GM03348 (cell line): ENCODE measurements at regions not wholly inside any gene's neighbourhood (a gene's known extent, or its start where the extent isn't known, plus 50 kb on each side); places are given as distances from the start of the nearest gene placed in this dataset.

Experiments
- DNase-seq: peaks from one replicate; pipeline ENCODE4 v3.0.0; 2012; ENCODE audit warnings: low spot score

- no peak for DNase-seq
Measured at GRCh38 chr20:24181151-24181550, 192.6 kb upstream of the GGTLC1 start.

- DNase-seq, result no peak
Measured at GRCh38 chr20:24169256-24169655, 180.7 kb upstream of the GGTLC1 start.

- no peak for DNase-seq
Measured at GRCh38 chr20:24166412-24166811, 177.8 kb upstream of the GGTLC1 start.

DNA sequence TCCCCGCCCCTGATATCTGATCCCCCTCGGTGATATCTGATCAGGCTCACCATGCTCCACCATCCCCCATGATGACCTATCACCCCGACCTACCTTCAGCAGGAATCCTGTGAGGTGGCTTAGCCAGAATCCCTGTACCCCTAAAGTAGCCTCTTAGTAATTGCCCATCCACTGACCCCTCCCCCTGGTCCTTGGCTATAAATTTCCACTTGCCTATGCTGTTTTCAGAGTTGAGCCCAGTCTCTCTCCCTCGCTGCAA is 177.5 kb upstream of the GGTLC1 start:
- no peak for DNase-seq

DNA sequence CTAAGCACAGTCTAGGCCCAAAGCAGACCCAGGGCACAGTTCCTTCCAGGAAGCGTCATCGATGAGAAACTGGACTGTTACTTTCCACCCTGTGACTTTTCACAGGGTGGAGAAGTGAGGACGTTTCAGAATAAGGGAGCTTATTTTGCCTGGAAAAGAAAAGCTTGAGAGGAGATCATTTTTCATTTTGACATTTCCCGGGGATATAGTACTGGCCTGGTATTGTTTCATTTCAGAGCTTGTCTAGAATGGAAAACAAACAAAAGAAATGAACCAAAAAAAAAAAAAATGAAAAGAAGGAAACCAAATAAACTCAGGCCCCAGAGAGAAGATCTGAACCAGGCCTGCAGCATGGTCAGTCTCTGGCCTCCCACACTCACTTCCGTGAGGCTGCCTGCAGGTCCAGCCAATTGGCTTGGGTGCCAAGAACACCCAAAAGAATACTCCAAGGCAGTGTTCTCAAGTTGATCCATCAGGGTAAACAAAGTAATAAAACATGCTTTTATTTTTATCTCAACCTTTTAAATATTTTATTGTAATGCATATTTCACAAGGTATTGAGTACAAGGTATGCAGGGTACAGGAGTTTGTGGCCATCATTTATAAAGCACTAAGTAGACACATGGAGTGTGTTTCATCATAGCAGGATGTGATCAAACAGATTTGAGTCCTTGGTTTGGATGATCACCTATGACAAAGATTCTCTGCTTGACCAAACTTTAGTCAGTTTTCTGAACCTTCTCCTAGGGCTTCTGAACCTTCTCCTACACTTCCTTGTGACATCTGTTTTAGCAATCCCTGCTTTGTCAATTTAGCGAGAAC is 176.9 kb upstream of the GGTLC1 start:
- no peak for DNase-seq

- DNase-seq, result no peak
Measured at GRCh38 chr20:24164360-24164759, 175.8 kb upstream of the GGTLC1 start.

DNA sequence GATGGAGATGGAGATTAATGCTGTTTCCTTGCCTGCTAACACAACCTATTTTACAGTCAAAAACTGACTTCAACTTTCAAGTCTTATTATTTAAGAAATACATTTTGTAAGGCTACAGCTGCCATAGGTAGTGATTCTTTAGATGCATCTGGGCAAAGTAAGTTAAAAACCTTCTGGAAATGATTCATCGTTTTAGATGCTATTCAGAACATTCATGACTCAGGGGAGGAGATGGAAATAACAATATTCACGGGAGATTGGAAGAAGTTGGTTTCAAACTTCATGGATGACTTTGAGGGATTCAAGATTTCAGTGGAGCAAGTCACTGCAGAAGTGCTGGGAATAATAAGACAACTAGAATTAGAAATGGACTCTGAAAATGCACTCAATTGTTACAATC is 174.9 kb upstream of the GGTLC1 start:
- no peak for DNase-seq

DNA sequence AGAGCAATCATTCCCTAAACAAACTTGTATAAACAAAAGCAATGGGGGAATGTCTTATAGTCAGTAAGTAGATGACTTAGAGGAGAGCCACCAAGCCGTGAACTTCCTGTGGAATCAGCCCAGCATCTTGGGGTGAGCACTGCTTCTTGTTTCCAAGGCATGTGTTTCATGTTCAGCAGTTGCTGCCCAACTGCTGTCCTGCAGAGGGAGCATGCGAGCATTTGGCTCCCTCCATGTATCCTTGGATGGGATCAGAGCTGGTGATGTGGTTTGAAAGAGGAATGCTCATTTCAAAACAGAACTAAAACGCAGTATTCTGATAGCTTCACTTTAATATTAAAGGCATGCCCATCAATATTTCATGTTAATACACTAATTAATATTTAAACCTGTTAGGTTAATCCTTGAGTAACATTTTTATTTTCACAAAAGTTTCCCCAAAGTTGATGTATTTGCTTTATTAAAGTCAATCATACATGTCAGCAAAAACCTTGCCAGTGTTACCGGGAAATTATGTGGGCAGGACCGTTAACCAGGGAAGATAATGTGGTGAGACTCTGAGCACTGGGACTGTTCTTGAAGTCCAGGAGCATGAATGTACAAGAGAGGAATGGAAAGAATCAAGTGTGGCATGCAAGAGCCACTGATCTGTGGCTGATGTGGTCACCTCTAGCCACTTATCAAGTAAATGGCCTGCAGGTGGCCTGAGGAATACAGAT is 172.1 kb upstream of the GGTLC1 start:
- DNase-seq, result peak; percentile 87

GRCh38 chr20:24158281-24158680 is 169.7 kb upstream of the GGTLC1 start:
- no peak for DNase-seq

GRCh38 chr20:24157213-24157612 is 168.6 kb upstream of the GGTLC1 start:
- no peak for DNase-seq

DNA sequence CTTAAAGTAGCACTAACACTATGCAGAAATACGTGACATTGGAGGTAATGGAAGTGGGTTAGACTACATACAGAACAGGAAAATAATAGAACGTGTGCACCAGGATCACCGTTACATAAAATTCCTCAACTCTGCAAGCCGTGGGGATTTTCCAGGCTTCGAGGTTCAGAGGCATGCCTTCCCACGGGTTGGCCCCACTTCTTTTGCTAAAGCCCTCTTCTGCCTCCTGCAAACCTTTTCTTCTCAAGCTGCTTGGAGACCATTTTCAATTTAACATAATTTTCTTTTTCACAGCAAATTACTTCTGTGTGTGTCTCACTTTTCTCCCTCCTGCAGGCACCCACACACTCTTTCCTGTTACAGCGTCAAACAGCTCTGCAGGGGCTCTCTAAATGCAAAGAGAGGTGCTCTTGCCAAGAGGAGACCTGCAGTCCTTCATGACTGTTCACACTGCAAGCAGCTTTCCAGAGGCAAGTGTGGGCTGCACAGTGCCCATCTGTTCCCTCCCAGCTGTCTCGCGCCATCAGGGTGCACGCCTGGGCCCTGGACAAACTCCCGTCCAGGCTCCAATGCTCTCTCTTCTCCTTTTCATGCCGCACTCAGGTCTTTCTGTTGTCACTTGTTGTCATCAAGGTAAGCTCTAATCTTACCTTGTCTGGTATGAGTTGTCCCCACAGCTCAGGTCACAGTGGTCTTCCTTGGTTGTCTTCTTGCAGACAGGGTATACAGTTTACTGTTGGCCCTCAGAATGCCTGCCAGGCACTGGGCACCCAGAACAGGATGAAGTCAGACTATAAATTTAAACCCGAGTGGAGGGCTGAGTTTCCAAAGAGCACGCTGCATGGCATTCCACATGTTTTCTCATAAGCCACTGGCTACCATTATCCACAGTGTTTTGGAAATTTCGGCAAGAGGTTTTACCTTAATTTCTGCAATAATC is 164.8 kb upstream of the GGTLC1 start:
- no peak for DNase-seq

DNA sequence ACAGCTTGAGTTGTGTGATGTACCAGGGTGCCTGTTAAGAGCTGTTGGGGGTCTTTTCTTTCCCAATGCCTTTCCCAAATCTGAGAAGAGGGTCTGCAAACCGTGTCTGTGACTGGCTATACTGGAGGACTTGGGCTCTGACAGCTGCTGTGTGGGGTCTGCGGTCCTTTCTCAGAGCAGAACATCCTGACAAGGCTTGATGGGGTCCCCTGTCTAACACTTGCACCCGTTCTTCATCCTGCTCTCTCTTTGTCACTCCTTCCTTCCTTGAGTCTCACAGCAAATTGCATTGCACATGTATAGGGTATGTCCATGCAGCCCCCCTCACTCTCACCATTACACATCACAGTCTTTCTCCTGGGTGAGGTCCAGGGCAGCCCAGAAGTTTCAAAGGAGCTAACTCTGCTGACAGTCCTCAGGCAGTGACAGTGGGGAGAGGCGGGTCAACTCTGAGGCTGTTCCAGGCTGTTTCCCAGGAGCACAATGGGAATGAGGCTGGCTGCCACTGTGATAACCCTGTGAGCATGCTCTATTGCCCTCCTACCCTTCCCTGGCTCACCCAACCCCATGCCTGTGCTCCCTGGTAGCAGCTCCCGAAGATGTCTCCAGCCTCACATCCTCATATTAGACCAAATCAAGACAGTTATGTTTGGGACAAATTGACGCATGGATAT is 163.2 kb upstream of the GGTLC1 start:
- DNase-seq, result no peak

DNA sequence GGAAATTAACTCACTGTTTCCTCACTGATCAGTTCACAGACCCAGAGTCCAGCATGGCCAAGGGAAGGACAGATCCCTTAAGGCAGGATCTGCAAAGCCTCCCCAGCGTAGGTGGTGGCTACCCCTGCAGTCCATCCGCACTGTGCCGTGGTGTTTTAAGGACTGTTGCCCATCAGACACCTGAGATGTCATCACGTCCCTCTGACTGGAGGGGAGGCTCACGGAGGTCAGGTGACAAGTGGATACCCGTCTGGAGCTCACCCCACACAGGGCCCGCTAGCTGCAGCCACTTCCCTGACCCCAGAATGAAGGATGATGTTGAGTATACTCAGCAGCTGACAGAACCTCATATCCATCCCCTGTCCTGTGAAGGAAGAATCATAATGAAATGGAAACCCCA is 161.8 kb upstream of the GGTLC1 start:
- no peak for DNase-seq

DNA sequence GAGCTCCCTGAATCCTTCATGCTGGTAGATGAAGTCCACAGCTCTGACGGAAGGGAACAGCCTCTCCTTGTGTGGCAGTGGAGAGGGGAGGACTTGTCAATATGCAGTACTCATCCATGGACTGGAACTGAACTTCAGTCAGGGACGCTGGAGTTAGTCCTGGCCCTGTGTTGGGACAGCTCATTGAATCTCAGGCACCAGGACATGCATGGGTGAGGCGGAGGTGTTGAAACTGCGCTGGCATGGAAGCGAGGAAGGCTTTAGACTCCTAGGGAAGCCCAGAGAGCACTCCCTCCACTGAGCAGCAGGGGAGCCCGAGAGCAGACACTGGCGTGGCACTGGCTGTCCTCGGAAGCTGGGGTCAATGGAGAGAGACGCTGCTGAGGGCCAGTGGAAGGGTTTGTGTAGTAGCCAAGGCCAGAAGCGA is 161.3 kb upstream of the GGTLC1 start:
- DNase-seq, result peak; percentile 48

- DNase-seq, result no peak
Measured at GRCh38 chr20:24149175-24149574, 160.6 kb upstream of the GGTLC1 start.

DNA sequence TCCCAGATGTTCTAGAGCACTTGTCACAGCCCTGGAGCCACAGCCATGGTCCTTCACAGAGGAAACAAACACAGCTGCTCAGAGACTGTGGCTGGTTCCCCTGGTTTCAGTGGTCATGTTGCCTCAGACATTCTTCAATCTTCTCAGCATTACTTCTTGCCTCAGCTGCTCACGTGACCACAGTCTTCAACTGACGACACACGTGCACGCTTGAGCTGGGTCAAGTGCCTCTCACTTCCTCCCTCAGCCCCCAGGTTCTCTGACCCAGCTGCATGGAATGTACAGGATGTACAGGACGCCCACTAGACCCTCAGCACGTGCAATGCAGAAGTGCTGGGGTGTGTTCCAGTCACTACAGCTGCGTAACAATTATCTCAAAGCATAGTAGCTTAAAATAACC is 159.8 kb upstream of the GGTLC1 start:
- DNase-seq, result no peak

DNA sequence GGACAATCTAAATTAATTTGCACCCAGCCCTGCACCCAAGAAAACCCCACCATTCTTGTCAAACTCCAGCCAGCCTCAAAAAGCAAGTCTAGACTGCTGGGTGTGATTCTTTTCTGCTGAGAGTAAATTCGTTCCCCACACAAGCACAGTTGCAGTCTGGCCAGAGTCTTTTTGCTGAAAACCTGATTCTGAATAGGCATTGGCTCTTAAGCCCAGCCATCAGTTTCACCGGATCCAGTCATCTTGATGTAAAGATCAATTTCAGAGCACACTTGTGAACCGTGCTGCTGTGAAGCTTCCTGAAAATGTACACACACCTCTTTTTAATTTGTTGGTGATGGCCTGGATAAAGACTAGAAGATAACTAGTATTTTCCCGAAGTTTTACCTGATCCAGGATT is 159.4 kb upstream of the GGTLC1 start:
- no peak for DNase-seq

- no peak for DNase-seq
Measured at GRCh38 chr20:24147479-24147878, 158.9 kb upstream of the GGTLC1 start.

GRCh38 chr20:24146231-24146634 is 157.7 kb upstream of the GGTLC1 start:
- DNase-seq, result no peak

GRCh38 chr20:24144371-24144770 is 155.8 kb upstream of the GGTLC1 start:
- no peak for DNase-seq

DNA sequence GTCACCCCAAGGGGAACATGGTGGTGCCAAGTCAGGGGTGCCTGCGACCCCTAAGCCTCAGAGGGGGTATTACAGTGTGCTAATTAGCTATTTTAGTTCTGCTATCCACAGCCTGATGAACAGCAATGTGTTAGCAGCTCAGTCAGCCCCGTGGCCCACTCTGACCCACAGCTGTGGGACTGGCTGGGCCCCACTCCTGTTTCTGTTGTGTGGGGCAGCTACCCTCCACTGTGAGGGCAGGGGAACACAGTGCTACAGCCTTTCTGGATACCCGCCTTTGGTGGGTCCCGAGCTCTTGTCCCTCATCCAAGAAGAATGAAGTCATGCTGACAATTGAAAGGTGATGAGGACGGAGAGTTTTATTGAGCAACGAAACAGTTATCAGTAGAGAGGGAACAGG is 152.5 kb upstream of the GGTLC1 start:
- DNase-seq, result no peak

DNA sequence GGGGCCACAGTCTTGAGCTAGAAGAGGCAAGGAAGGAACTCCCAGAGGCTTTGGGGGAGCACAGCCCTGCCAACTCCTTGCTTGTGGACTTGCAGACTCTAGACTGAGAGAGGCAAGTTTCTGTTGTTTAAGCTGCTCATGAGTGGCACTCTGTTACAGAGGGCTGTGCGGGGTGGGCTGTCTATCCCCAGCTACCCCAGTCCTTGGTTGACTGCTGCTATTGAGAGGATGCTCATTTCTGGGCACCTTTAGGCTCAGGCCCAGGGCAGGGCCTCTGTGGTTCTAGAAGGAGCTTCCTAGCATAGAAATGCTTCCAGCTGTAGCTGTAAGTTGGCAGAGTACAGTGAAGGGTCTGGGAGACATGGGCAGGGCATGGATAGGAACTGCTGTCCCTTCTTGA is 151.3 kb upstream of the GGTLC1 start:
- no peak for DNase-seq
